Peyer's patch (tissue), 4 donors: ENCODE measurements at regions not wholly inside any gene's neighbourhood (a gene's known extent, or its start where the extent isn't known, plus 50 kb on each side); places are given as distances from the start of the nearest gene placed in this dataset.

Experiments used
- DNase-seq, 3 donors: peaks; one replicate each; pipeline ENCODE4 v3.0.0-alpha.2; 2017 to 2019
- H3K27ac ChIP-seq, 4 donors: fragments of 200-600 bp; sonication (generic); one replicate each; pipeline ENCODE4 v1.5.1; 2016 to 2019
- H3K27me3 ChIP-seq, 2 donors: fragments of 200-600 bp; sonication (generic); one replicate each; pipeline ENCODE4 v1.5.1; 2019
- H3K36me3 ChIP-seq, 3 donors: fragments of 200-600 bp; sonication (generic); one replicate each; pipeline ENCODE4 v1.5.1; 2016 to 2019
- H3K4me1 ChIP-seq, 4 donors: fragments of 200-600 bp; sonication (generic); one replicate each; pipeline ENCODE4 v1.5.1; 2016 to 2019
- H3K4me3 ChIP-seq, 4 donors: fragments of 200-600 bp; sonication (generic); 1 replicate in 3 of 4; 2 replicates in 1 of 4; pipeline ENCODE4 v1.5.1; 2016 to 2019; ENCODE audit warnings: mild to moderate bottlenecking in 1 of 4
- H3K9me3 ChIP-seq, 4 donors: fragments of 200-600 bp; sonication (generic); one replicate each; pipeline ENCODE4 v1.5.1; 2016 to 2019; ENCODE audit warnings: mild to moderate bottlenecking in 1 of 4
- POLR2A ChIP-seq, 2 donors: fragments of 450-650 bp; IDR thresholded peaks; one replicate each; pipeline ENCODE4 v1.5.1; 2017; ENCODE audit warnings: antibody characterized with exemption in 2 of 2, mild to moderate bottlenecking in 2 of 2, moderate library complexity in 2 of 2
- TF ChIP-seq, protein P1 (sequence below), 6 experiments: fragments of 450-650 bp in 4 of 6; fragments of 200-600 bp in 2 of 6; sonication (generic) in 1 of 6; IDR thresholded peaks; one replicate each; pipeline ENCODE4 v1.5.1; 2017 to 2019; ENCODE audit warnings: antibody characterized with exemption in 6 of 6, mild to moderate bottlenecking in 3 of 6, moderate library complexity in 1 of 6

DNA sequence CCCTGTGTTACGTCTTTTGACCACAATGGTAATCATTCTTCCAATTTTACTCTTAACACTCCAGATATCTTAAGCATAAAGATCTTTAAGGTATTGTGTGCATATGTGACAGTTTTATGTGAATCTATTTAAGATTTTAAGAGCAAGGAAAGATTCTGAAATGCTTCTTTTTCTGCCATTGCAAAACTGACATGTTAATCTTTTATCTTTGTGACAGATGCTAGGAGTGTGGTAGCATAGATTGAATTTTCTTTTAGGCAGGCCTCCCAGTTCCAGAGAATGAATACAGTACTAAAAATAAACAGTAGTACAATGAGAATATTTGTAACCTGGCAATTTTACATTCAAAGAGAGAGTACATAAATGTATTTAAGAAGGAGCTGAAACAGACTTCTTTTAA lies 232.5 kb upstream of the ZSWIM2 start:
- no peaks in the 10 kb centered on the region for H3K9me3 ChIP-seq
- TF ChIP-seq POLR2A (IDR thresholded peaks at IDR 0.05) = no peak
- TF ChIP-seq, protein P1, sequence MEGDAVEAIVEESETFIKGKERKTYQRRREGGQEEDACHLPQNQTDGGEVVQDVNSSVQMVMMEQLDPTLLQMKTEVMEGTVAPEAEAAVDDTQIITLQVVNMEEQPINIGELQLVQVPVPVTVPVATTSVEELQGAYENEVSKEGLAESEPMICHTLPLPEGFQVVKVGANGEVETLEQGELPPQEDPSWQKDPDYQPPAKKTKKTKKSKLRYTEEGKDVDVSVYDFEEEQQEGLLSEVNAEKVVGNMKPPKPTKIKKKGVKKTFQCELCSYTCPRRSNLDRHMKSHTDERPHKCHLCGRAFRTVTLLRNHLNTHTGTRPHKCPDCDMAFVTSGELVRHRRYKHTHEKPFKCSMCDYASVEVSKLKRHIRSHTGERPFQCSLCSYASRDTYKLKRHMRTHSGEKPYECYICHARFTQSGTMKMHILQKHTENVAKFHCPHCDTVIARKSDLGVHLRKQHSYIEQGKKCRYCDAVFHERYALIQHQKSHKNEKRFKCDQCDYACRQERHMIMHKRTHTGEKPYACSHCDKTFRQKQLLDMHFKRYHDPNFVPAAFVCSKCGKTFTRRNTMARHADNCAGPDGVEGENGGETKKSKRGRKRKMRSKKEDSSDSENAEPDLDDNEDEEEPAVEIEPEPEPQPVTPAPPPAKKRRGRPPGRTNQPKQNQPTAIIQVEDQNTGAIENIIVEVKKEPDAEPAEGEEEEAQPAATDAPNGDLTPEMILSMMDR (IDR thresholded peaks at IDR 0.05) = no peak
- no peaks in the 10 kb centered on the region for H3K27me3 ChIP-seq
- no peak overlapping the region for H3K27ac ChIP-seq
- H3K4me1 ChIP-seq = no peaks in the 10 kb centered on the region
- no peak overlapping the region for H3K4me3 ChIP-seq
- no peaks in the 10 kb centered on the region for H3K36me3 ChIP-seq
- no peak for DNase-seq

DNA sequence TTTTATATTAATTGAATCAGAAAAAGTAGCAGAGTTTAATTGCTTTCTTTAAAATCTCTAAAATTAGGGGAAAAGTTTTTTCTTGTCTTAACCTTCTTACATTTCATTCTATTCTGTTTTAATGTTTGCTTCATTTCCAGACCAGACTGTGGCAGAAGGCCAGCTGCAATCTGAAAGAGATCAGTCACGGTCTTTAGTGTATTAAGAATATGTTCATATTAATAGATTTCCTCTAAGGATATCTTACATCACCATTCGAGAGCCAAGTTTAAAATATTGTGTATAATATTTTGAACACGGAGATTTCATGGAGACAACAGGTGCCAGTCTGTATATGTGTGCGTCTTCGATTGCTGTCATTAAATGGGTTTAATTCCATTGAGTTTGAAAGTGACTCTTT lies 230.9 kb upstream of the ZSWIM2 start:
- Histone ChIP-seq H3K36me3 (no peaks in the 10 kb centered on the region), H3K9me3 (no peaks in the 10 kb centered on the region), H3K27ac (no peak overlapping the region), H3K27me3 (no peaks in the 10 kb centered on the region), H3K4me3 (no peak overlapping the region), H3K4me1 (no peaks in the 10 kb centered on the region)
- no peak for TF ChIP-seq POLR2A (IDR thresholded peaks at IDR 0.05)
- TF ChIP-seq, protein P1 (IDR thresholded peaks at IDR 0.05) = no peak
- DNase-seq = no peak

DNA sequence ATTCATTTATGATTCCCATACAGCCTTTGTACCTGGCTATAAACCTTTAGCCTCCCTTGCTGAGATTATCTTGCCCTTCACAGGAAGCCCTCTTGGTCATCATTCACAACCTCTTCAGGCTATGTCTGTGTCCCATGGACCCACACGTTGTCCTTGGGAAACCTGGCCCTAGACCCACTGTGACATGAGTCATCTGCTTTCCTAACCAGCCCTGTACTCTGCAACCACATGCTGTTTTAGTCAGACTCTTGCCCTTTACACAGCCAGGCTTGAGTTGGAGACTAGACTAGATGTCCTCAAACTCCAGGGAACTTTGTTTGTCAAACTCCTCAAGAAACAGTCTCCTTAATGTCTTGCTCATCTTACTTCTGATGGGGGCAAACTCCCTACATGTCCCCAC lies 229.3 kb upstream of the ZSWIM2 start:
- no peak overlapping the region for H3K27ac ChIP-seq
- peak in 1 of 3 donors; percentile 55 for DNase-seq
- TF ChIP-seq, protein P1 (IDR thresholded peaks at IDR 0.05) = no peak
- TF ChIP-seq POLR2A (IDR thresholded peaks at IDR 0.05) = no peak
- no peaks in the 10 kb centered on the region for H3K36me3 ChIP-seq
- H3K4me1 ChIP-seq = no peaks in the 10 kb centered on the region
- H3K9me3 ChIP-seq = no peaks in the 10 kb centered on the region
- no peak overlapping the region for H3K4me3 ChIP-seq
- H3K27me3 ChIP-seq = no peaks in the 10 kb centered on the region

DNA sequence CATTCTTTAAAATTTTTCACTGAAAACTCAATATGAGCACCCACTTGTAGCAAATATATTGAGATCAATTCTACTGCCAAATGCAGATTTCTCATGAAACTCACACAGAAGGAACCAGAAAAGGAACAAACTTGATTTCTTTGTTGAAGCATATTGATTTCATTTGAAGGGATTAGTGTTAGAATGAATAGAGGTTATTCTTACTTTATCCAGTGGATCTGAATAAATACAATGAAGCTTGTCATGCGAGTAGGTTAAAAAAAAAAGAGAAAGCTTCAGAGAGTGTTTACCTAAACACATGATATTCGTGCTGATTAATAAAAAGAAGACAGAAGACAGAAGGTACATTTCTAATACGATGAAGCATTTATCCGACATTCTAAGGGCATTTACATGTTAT lies 226.7 kb upstream of the ZSWIM2 start:
- no peaks in the 10 kb centered on the region for H3K27me3 ChIP-seq
- H3K36me3 ChIP-seq = no peaks in the 10 kb centered on the region
- peak overlapping the region in 1 of 4 donors; percentile 9 for H3K4me3 ChIP-seq
- no peaks in the 10 kb centered on the region for H3K4me1 ChIP-seq
- H3K9me3 ChIP-seq = no peaks in the 10 kb centered on the region
- no peak overlapping the region for H3K27ac ChIP-seq
- DNase-seq = no peak
- TF ChIP-seq, protein P1 (IDR thresholded peaks at IDR 0.05) = no peak
- TF ChIP-seq POLR2A (IDR thresholded peaks at IDR 0.05) = no peak

DNA sequence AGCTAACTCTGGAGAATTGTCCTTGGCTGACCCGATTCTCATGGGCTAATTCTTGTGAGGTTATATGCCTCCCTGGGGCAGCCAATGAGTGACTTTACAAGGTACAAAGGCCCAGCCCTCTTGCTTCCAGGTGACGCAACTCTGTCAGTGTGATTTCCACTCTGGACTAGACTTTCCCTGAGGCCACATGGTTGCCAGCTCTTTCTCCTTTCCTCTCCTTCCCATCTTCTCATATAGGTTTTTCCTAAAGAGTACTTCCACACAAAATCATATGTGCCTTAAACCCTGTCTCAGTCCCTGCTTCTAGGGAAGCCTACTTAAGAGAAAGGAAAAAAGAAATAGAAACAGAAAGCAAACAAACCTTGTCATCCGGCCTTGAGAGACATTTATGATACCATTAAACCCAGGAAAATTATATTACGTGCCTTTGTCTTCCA lies 226.2 kb upstream of the ZSWIM2 start:
- DNase-seq = peak in 1 of 3 donors; percentile 70
- H3K27ac ChIP-seq = no peak overlapping the region
- H3K36me3 ChIP-seq = no peaks in the 10 kb centered on the region
- no peaks in the 10 kb centered on the region for H3K27me3 ChIP-seq
- H3K9me3 ChIP-seq = no peaks in the 10 kb centered on the region
- no peaks in the 10 kb centered on the region for H3K4me1 ChIP-seq
- H3K4me3 ChIP-seq = peak overlapping the region in 1 of 4 donors; percentile 9
- TF ChIP-seq, protein P1 (IDR thresholded peaks at IDR 0.05) = no peak
- no peak for TF ChIP-seq POLR2A (IDR thresholded peaks at IDR 0.05)

DNA sequence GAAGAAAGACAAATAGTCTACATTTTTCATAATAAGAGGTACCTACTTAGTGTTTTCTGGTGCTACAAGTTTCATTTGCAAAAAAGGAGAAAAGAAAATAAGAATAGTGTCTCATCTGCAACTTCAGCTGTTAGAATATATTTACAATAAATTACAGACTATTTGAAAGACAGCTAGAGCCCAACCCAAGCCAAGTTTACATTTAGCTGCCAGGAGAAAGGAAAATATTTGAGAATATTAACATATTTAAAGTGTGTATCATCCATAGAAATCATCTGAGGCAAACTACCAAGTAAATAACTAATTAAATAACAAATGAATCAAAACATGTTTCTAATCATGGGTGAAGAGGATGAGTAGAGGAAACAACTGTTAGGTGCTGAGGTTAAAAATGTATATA lies 209.2 kb upstream of the ZSWIM2 start:
- H3K9me3 ChIP-seq = no peaks in the 10 kb centered on the region
- no peaks in the 10 kb centered on the region for H3K4me1 ChIP-seq
- no peak overlapping the region for H3K4me3 ChIP-seq
- no peaks in the 10 kb centered on the region for H3K27me3 ChIP-seq
- no peak overlapping the region for H3K27ac ChIP-seq
- DNase-seq = no peak
- TF ChIP-seq, protein P1 (IDR thresholded peaks at IDR 0.05) = no peak
- no peak for TF ChIP-seq POLR2A (IDR thresholded peaks at IDR 0.05)
- no peaks in the 10 kb centered on the region for H3K36me3 ChIP-seq
